Inflammatory macrophage treated with lipopolysaccharide for 4 hours (primary cell): ENCODE measurements at regions not wholly inside any gene's neighbourhood (a gene's known extent, or its start where the extent isn't known, plus 50 kb on each side); places are given as distances from the start of the nearest gene placed in this dataset.

Experiments
- DNase-seq: peaks from one replicate; pipeline ENCODE4 v3.0.0-alpha.2; 2020

GRCh38 chr11:109109150-109109549 is 312.8 kb upstream of the C11orf87 start:
- no peak for DNase-seq

GRCh38 chr11:109109571-109110315 is 312.2 kb upstream of the C11orf87 start:
- DNase-seq, result no peak

- DNase-seq, result no peak
Measured at GRCh38 chr11:109112261-109112660, 309.7 kb upstream of the C11orf87 start.

GRCh38 chr11:109112821-109113280 is 309.1 kb upstream of the C11orf87 start:
- no peak for DNase-seq

- no peak for DNase-seq
Measured at GRCh38 chr11:109120341-109120740, 301.6 kb upstream of the C11orf87 start.

- no peak for DNase-seq
Measured at GRCh38 chr11:109121173-109121932, 300.6 kb upstream of the C11orf87 start.

GRCh38 chr11:109123816-109124787 is 297.9 kb upstream of the C11orf87 start:
- no peak for DNase-seq

GRCh38 chr11:109130910-109131309 is 291.1 kb upstream of the C11orf87 start:
- DNase-seq, result no peak

- DNase-seq, result no peak
Measured at GRCh38 chr11:109132539-109132938, 289.5 kb upstream of the C11orf87 start.

- DNase-seq, result no peak
Measured at GRCh38 chr11:109133159-109133558, 288.8 kb upstream of the C11orf87 start.

GRCh38 chr11:109135627-109136026 is 286.4 kb upstream of the C11orf87 start:
- no peak for DNase-seq

GRCh38 chr11:109138196-109138595 is 283.8 kb upstream of the C11orf87 start:
- no peak for DNase-seq

- DNase-seq, result no peak
Measured at GRCh38 chr11:109140426-109140825, 281.6 kb upstream of the C11orf87 start.

- DNase-seq, result no peak
Measured at GRCh38 chr11:109140857-109141515, 281.0 kb upstream of the C11orf87 start.

- no peak for DNase-seq
Measured at GRCh38 chr11:109145287-109145686, 276.7 kb upstream of the C11orf87 start.

GRCh38 chr11:109147726-109148125 is 274.3 kb upstream of the C11orf87 start:
- no peak for DNase-seq

- no peak for DNase-seq
Measured at GRCh38 chr11:109148669-109149068, 273.3 kb upstream of the C11orf87 start.

- DNase-seq, result no peak
Measured at GRCh38 chr11:109150581-109150980, 271.4 kb upstream of the C11orf87 start.

GRCh38 chr11:109153836-109154235 is 268.2 kb upstream of the C11orf87 start:
- no peak for DNase-seq

GRCh38 chr11:109155291-109155690 is 266.7 kb upstream of the C11orf87 start:
- no peak for DNase-seq

- DNase-seq, result no peak
Measured at GRCh38 chr11:109165035-109165434, 257.0 kb upstream of the C11orf87 start.

GRCh38 chr11:109166441-109166840 is 255.5 kb upstream of the C11orf87 start:
- no peak for DNase-seq
